Astrocyte (in vitro differentiated cells and primary cell): ENCODE measurements at regions not wholly inside any gene's neighbourhood (a gene's known extent, or its start where the extent isn't known, plus 50 kb on each side); places are given as distances from the start of the nearest gene placed in this dataset.

ENCODE experiments used
- DNase-seq: peaks from one replicate; pipeline ENCODE4 v3.0.0-alpha.2; 2010; ENCODE audit warnings: low read depth
- FAIRE-seq: peaks from 2 replicates; lab custom pipeline; 2011; peaks lifted over from hg19 to GRCh38; lab: Jason Lieb, UNC
- H2AFZ ChIP-seq: 2 replicates; pipeline ENCODE4 v1.6.0; 2012; ENCODE audit warnings: low read depth, low read length, inconsistent platforms
- H3K27ac ChIP-seq: 2 replicates; pipeline ENCODE4 v1.5.1; 2011; ENCODE audit warnings: low read depth, low read length, inconsistent platforms
- H3K27me3 ChIP-seq: 2 replicates; pipeline ENCODE4 v1.6.0; 2011; ENCODE audit warnings: low read length, inconsistent platforms; ENCODE audit not compliant: insufficient read depth
- H3K36me3 ChIP-seq: 2 replicates; pipeline ENCODE4 v1.5.1; 2011; ENCODE audit warnings: low read length, inconsistent platforms; ENCODE audit not compliant: insufficient read depth
- H3K4me1 ChIP-seq: 2 replicates; pipeline ENCODE4 v1.5.1; 2011; ENCODE audit warnings: low read length, inconsistent platforms; ENCODE audit not compliant: insufficient read depth
- H3K4me2 ChIP-seq: 2 replicates; pipeline ENCODE4 v1.6.0; 2012; ENCODE audit warnings: low read length, inconsistent platforms
- H3K4me3 ChIP-seq: 2 replicates; pipeline ENCODE4 v1.5.1; 2011; ENCODE audit warnings: low read depth, mild to moderate bottlenecking, low read length, inconsistent platforms; ENCODE audit not compliant: insufficient read depth
- H3K79me2 ChIP-seq: 2 replicates; pipeline ENCODE4 v1.6.0; 2012; ENCODE audit warnings: mild to moderate bottlenecking, low read length, inconsistent platforms; ENCODE audit not compliant: insufficient read depth
- H3K9ac ChIP-seq: 2 replicates; pipeline ENCODE4 v1.6.0; 2012; ENCODE audit warnings: mild to moderate bottlenecking, low read length, inconsistent platforms
- H3K9me3 ChIP-seq: 2 replicates; pipeline ENCODE4 v1.5.1; 2012; ENCODE audit warnings: low read depth, mild to moderate bottlenecking, low read length, inconsistent platforms; ENCODE audit not compliant: insufficient read depth
- H4K20me1 ChIP-seq: 2 replicates; pipeline ENCODE4 v1.6.0; 2012; ENCODE audit warnings: low read length, inconsistent platforms; ENCODE audit not compliant: insufficient read depth
- H3K27ac Mint-ChIP-seq: one replicate; pipeline ENCODE4 v1.8.0; 2021; ENCODE audit warnings: mild to moderate bottlenecking, mixed read lengths; ENCODE audit not compliant: unreplicated experiment
- H3K27me3 Mint-ChIP-seq: one replicate; pipeline ENCODE4 v1.8.0; 2021; ENCODE audit warnings: low read depth, mixed read lengths; ENCODE audit not compliant: unreplicated experiment
- H3K36me3 Mint-ChIP-seq: one replicate; pipeline ENCODE4 v1.8.0; 2021; ENCODE audit warnings: low read depth, mixed read lengths; ENCODE audit not compliant: unreplicated experiment
- H3K4me1 Mint-ChIP-seq: one replicate; pipeline ENCODE4 v1.8.0; 2021; ENCODE audit warnings: low read depth, mixed read lengths; ENCODE audit not compliant: unreplicated experiment
- H3K4me3 Mint-ChIP-seq: one replicate; pipeline ENCODE4 v1.8.0; 2021; ENCODE audit warnings: mild to moderate bottlenecking, moderate library complexity, mixed read lengths; ENCODE audit not compliant: unreplicated experiment
- H3K9me3 Mint-ChIP-seq: one replicate; pipeline ENCODE4 v1.8.0; 2021; ENCODE audit warnings: mild to moderate bottlenecking, mixed read lengths; ENCODE audit not compliant: unreplicated experiment
- EZH2 ChIP-seq: IDR thresholded peaks from 2 replicates; pipeline ENCODE4 v1.6.1; 2012; ENCODE audit warnings: mild to moderate bottlenecking, low read length, inconsistent platforms; ENCODE audit not compliant: insufficient read depth
- TF ChIP-seq, protein P1 (sequence below): IDR thresholded peaks from 2 replicates; pipeline ENCODE4 v1.5.1; 2011; ENCODE audit warnings: low read depth, mild to moderate bottlenecking, inconsistent platforms, low read length, moderate library complexity; ENCODE audit not compliant: insufficient read depth

DNA sequence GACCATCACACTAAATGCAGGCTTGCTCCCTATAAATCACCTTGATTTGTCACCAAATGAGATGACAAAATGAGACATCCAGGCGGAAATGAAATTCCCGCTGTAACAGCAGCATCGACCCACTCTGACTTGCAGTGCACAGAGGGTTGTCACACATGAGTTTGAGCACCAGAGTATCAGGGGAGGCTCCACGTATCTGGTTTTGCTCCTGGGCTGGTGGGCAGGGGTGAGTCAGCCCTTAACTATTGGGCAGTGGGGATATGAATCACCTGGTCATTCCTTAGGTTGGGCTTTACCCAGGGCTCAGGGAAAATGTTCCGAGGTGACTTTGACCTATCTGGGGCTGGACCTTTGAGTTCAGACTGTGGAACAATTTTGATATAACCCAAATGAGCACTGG lies 245.2 kb upstream of the CCL2 start:
- no peak overlapping the region for H3K27ac ChIP-seq
- Mint-ChIP-seq H3K4me1 (no peaks in the 10 kb centered on the region), H3K9me3 (peaks cover 1% of the 10 kb centered on the region), H3K4me3 (no peak overlapping the region), H3K27me3 (peaks cover 13% of the 10 kb centered on the region), H3K27ac (no peak overlapping the region), H3K36me3 (no peaks in the 10 kb centered on the region)
- H3K4me1 ChIP-seq = no peaks in the 10 kb centered on the region
- no peak overlapping the region for H2AFZ ChIP-seq
- H3K79me2 ChIP-seq = no peaks in the 10 kb centered on the region
- H3K4me2 ChIP-seq = no peak overlapping the region
- H3K9ac ChIP-seq = no peak overlapping the region
- no peaks in the 10 kb centered on the region for H3K27me3 ChIP-seq
- no peak for FAIRE-seq
- H3K36me3 ChIP-seq = no peaks in the 10 kb centered on the region
- H3K9me3 ChIP-seq = peaks cover 3% of the 10 kb centered on the region
- TF ChIP-seq, protein P1, sequence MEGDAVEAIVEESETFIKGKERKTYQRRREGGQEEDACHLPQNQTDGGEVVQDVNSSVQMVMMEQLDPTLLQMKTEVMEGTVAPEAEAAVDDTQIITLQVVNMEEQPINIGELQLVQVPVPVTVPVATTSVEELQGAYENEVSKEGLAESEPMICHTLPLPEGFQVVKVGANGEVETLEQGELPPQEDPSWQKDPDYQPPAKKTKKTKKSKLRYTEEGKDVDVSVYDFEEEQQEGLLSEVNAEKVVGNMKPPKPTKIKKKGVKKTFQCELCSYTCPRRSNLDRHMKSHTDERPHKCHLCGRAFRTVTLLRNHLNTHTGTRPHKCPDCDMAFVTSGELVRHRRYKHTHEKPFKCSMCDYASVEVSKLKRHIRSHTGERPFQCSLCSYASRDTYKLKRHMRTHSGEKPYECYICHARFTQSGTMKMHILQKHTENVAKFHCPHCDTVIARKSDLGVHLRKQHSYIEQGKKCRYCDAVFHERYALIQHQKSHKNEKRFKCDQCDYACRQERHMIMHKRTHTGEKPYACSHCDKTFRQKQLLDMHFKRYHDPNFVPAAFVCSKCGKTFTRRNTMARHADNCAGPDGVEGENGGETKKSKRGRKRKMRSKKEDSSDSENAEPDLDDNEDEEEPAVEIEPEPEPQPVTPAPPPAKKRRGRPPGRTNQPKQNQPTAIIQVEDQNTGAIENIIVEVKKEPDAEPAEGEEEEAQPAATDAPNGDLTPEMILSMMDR = no peak
- no peak for TF ChIP-seq EZH2
- no peak overlapping the region for H3K4me3 ChIP-seq
- no peak for DNase-seq
- no peaks in the 10 kb centered on the region for H4K20me1 ChIP-seq

DNA sequence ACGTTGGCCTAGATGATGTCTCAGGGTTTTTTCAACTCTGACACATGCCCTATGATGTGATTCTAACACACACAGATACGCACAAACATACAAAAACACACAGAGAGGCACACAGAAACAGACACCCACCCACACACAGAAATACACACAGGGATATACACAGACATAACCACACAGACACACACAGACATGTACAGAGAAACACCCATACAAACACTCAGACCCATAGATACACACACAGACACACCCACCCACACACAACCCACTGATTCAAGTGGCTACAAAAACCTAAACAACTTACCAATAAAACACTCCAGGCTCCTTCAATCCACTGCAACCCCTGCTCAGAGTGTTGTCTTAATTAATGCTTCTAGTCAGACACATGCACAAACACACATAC lies 244.6 kb upstream of the CCL2 start:
- H3K27me3 ChIP-seq = no peaks in the 10 kb centered on the region
- Mint-ChIP-seq H3K4me3 (no peak overlapping the region), H3K36me3 (no peaks in the 10 kb centered on the region), H3K9me3 (peaks cover 1% of the 10 kb centered on the region), H3K4me1 (no peaks in the 10 kb centered on the region), H3K27me3 (peaks cover 11% of the 10 kb centered on the region), H3K27ac (no peak overlapping the region)
- no peak overlapping the region for H3K27ac ChIP-seq
- DNase-seq (no peak), FAIRE-seq (no peak)
- H3K9ac ChIP-seq = no peak overlapping the region
- no peak for TF ChIP-seq EZH2
- TF ChIP-seq, protein P1 = no peak
- H3K4me3 ChIP-seq = no peak overlapping the region
- no peaks in the 10 kb centered on the region for H3K4me1 ChIP-seq
- no peak overlapping the region for H2AFZ ChIP-seq
- H3K4me2 ChIP-seq = no peak overlapping the region
- H3K9me3 ChIP-seq = peaks cover 3% of the 10 kb centered on the region
- no peaks in the 10 kb centered on the region for H3K79me2 ChIP-seq
- H3K36me3 ChIP-seq = no peaks in the 10 kb centered on the region
- H4K20me1 ChIP-seq = no peaks in the 10 kb centered on the region

DNA sequence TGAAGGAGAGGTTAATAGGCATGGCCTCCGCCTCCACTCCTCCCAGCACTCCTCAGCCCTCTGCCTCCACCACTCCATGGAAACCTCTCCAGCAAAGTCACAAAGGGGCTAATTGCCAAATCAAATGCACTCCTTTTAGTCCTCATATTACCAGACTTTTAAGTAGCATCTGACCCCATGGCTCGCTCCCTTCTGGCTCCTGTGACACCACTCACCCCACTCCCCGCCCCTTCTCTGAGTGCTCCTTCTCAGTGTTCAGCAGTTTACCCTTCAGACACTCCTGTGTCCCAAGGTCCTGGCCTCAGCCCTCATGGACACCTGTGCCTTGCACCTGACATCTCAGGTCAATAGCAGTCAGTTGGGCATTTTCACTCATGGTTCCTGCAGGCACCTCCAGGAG lies 243.5 kb upstream of the CCL2 start:
- Mint-ChIP-seq H3K4me1 (no peaks in the 10 kb centered on the region), H3K27ac (no peak overlapping the region), H3K4me3 (no peak overlapping the region), H3K36me3 (no peaks in the 10 kb centered on the region), H3K9me3 (peaks cover 1% of the 10 kb centered on the region), H3K27me3 (peaks cover 11% of the 10 kb centered on the region)
- H3K9ac ChIP-seq = no peak overlapping the region
- H3K4me1 ChIP-seq = no peaks in the 10 kb centered on the region
- DNase-seq (no peak), FAIRE-seq (no peak)
- no peaks in the 10 kb centered on the region for H3K27me3 ChIP-seq
- no peaks in the 10 kb centered on the region for H3K79me2 ChIP-seq
- no peaks in the 10 kb centered on the region for H4K20me1 ChIP-seq
- TF ChIP-seq EZH2 = no peak
- TF ChIP-seq, protein P1 = no peak
- H2AFZ ChIP-seq = no peak overlapping the region
- H3K4me3 ChIP-seq = no peak overlapping the region
- no peak overlapping the region for H3K4me2 ChIP-seq
- H3K9me3 ChIP-seq = peaks cover 3% of the 10 kb centered on the region
- H3K27ac ChIP-seq = no peak overlapping the region
- H3K36me3 ChIP-seq = no peaks in the 10 kb centered on the region
